ENCODE measurements at regions not wholly inside any gene's neighbourhood (a gene's known extent, or its start where the extent isn't known, plus 50 kb on each side); places are given as distances from the start of the nearest gene placed in this dataset.

GRCh38 chr2:4678927-4679326, 975.6 kb downstream of the DCDC2C start:
- DNase-seq (ENCODE audit: low read depth) = no peak
- no peaks in the 10 kb centered on the region for H3K36me3 ChIP-seq (ENCODE audit: control insufficient read depth, insufficient read depth, low read length)
- ChIA-PET CTCF (interaction anchor here (0.6 kb wide), 1 partner anchor 35 kb away, joined by 3 read pairs; no protein-coding TSS in a partner anchor), POLR2A (no interaction called here)
- no peak overlapping the region for H3K4me3 ChIP-seq (ENCODE audit: low read depth, low read length)
- no peak for TF ChIP-seq CTCF (IDR thresholded peaks at IDR 0.05; ENCODE audit: insufficient read depth, low read depth, low read length)
- no peaks in the 10 kb centered on the region for H3K27me3 ChIP-seq (ENCODE audit: control insufficient read depth, insufficient read depth, low read length)

- CTCF ChIA-PET = no interaction called here
- Histone ChIP-seq H3K4me3 (ENCODE audit: low read depth, low read length) (no peak overlapping the region), H3K27me3 (ENCODE audit: control insufficient read depth, insufficient read depth, low read length) (no peaks in the 10 kb centered on the region), H3K36me3 (ENCODE audit: control insufficient read depth, insufficient read depth, low read length) (no peaks in the 10 kb centered on the region)
- no peak for DNase-seq (ENCODE audit: low read depth)
- no peak for TF ChIP-seq CTCF (IDR thresholded peaks at IDR 0.05; ENCODE audit: insufficient read depth, low read depth, low read length)
- POLR2A ChIA-PET = no interaction called here
These were observed 976.0 kb downstream of the DCDC2C start for GRCh38 chr2:4679391-4679790.

GRCh38 chr2:4684921-4685320, 981.5 kb downstream of the DCDC2C start:
- Histone ChIP-seq H3K36me3 (ENCODE audit: control insufficient read depth, insufficient read depth, low read length) (no peaks in the 10 kb centered on the region), H3K4me3 (ENCODE audit: low read depth, low read length) (no peak overlapping the region), H3K27me3 (ENCODE audit: control insufficient read depth, insufficient read depth, low read length) (no peaks in the 10 kb centered on the region)
- ChIA-PET POLR2A (no interaction called here), CTCF (no interaction called here)
- DNase-seq (ENCODE audit: low read depth) = no peak
- TF ChIP-seq CTCF (IDR thresholded peaks at IDR 0.05; ENCODE audit: insufficient read depth, low read depth, low read length) = no peak

GRCh38 chr2:4690913-4691312, 987.5 kb downstream of the DCDC2C start:
- no peaks in the 10 kb centered on the region for H3K27me3 ChIP-seq (ENCODE audit: control insufficient read depth, insufficient read depth, low read length)
- CTCF ChIA-PET = no interaction called here
- no peak for DNase-seq (ENCODE audit: low read depth)
- H3K36me3 ChIP-seq (ENCODE audit: control insufficient read depth, insufficient read depth, low read length) = no peaks in the 10 kb centered on the region
- no peak for TF ChIP-seq CTCF (IDR thresholded peaks at IDR 0.05; ENCODE audit: insufficient read depth, low read depth, low read length)
- POLR2A ChIA-PET = no interaction called here
- H3K4me3 ChIP-seq (ENCODE audit: low read depth, low read length) = no peak overlapping the region

GRCh38 chr2:4693266-4693665, 989.9 kb downstream of the DCDC2C start:
- Histone ChIP-seq H3K4me3 (ENCODE audit: low read depth, low read length) (no peak overlapping the region), H3K36me3 (ENCODE audit: control insufficient read depth, insufficient read depth, low read length) (no peaks in the 10 kb centered on the region), H3K27me3 (ENCODE audit: control insufficient read depth, insufficient read depth, low read length) (no peaks in the 10 kb centered on the region)
- TF ChIP-seq CTCF (IDR thresholded peaks at IDR 0.05; ENCODE audit: insufficient read depth, low read depth, low read length) = no peak
- no peak for DNase-seq (ENCODE audit: low read depth)
- POLR2A ChIA-PET = no interaction called here
- CTCF ChIA-PET = no interaction called here

Measured in BJ (cell line).